IMR-90 (cell line): ENCODE measurements at regions not wholly inside any gene's neighbourhood (a gene's known extent, or its start where the extent isn't known, plus 50 kb on each side); places are given as distances from the start of the nearest gene placed in this dataset.

Experiments
- ATAC-seq: fragments of 200-7000 bp; cut with Tn5 transposase; 2 replicates; pipeline ENCODE4 v1.9.1; 2020; ENCODE audit warnings: low read depth, mild to moderate bottlenecking, moderate library complexity
- BruUV-seq: library from RNA; stranded (reverse); fragments of 400-500 nt; replicated peaks from 2 replicates; lab custom pipeline; 2021; lab: Mats Ljungman, UMichigan
- CTCF ChIA-PET: fragments of 300-600 bp; formaldehyde crosslinking; extraction: SDS; loops from one replicate; lab custom pipeline; 2021; ENCODE audit warnings: antibody characterized with exemption; lab: Yijun Ruan, JAX
- POLR2A ChIA-PET: fragments of 300-600 bp; sonication (Branson Sonifier 250); formaldehyde crosslinking; loops from one replicate; lab custom pipeline; 2022; ENCODE audit warnings: antibody characterized with exemption; ENCODE audit not compliant: unreplicated experiment; lab: Charles Lee
- DNase-seq: peaks from one replicate; pipeline ENCODE4 v3.0.0; 2013
- H2AFZ ChIP-seq: replicated peaks from 2 replicates; pipeline ENCODE3; 2013; ENCODE audit warnings: low read length, mild to moderate bottlenecking; ENCODE audit not compliant: poor library complexity
- H2AK5ac ChIP-seq: 2 replicates; pipeline ENCODE4 v1.6.1; 2013; ENCODE audit warnings: low read depth, low read length, inconsistent platforms
- H2AK9ac ChIP-seq: replicated peaks from 2 replicates; pipeline ENCODE3; 2013; ENCODE audit warnings: mild to moderate bottlenecking, low read depth, low read length, moderate library complexity; ENCODE audit not compliant: poor library complexity
- H2BK120ac ChIP-seq: 2 replicates; pipeline ENCODE4 v1.6.1; 2013; ENCODE audit warnings: low read depth, low read length, inconsistent platforms
- H2BK15ac ChIP-seq: 3 replicates; pipeline ENCODE4 v1.6.1; 2013; ENCODE audit warnings: low read depth, low read length, inconsistent platforms
- H2BK20ac ChIP-seq: 2 replicates; pipeline ENCODE4 v1.6.1; 2013; ENCODE audit warnings: low read depth, mild to moderate bottlenecking, inconsistent platforms, low read length, moderate library complexity
- H2BK5ac ChIP-seq: 2 replicates; pipeline ENCODE4 v1.6.1; 2013; ENCODE audit warnings: mild to moderate bottlenecking, low read depth, low read length, inconsistent platforms; ENCODE audit not compliant: poor library complexity, severe bottlenecking
- H3K14ac ChIP-seq: replicated peaks from 2 replicates; pipeline ENCODE4 v1.6.1; 2013; ENCODE audit warnings: low read depth, low read length, inconsistent platforms
- H3K18ac ChIP-seq: 2 replicates; pipeline ENCODE4 v1.6.1; 2013; ENCODE audit warnings: low read depth, low read length, control low read depth
- H3K23ac ChIP-seq: 2 replicates; pipeline ENCODE4 v1.6.1; 2013; ENCODE audit warnings: low read depth, low read length, inconsistent platforms
- H3K27ac ChIP-seq: 2 replicates; pipeline ENCODE4 v1.5.1; 2013; ENCODE audit warnings: mild to moderate bottlenecking, control low read depth, low read length; ENCODE audit not compliant: insufficient read depth
- H3K27me3 ChIP-seq: 2 replicates; pipeline ENCODE4 v1.6.1; 2013; ENCODE audit warnings: low read length; ENCODE audit not compliant: control insufficient read depth, insufficient read depth
- H3K36me3 ChIP-seq: 2 replicates; pipeline ENCODE4 v1.6.1; 2013; ENCODE audit warnings: low read length, mixed read lengths; ENCODE audit not compliant: control insufficient read depth, insufficient read depth
- H3K4ac ChIP-seq: 2 replicates; pipeline ENCODE4 v1.6.1; 2013; ENCODE audit warnings: low read depth, low read length, inconsistent platforms
- H3K4me1 ChIP-seq: 2 replicates; pipeline ENCODE4 v1.6.1; 2013; ENCODE audit warnings: low read length, mixed read lengths; ENCODE audit not compliant: control insufficient read depth, insufficient read depth
- H3K4me2 ChIP-seq: 2 replicates; pipeline ENCODE4 v1.6.1; 2013; ENCODE audit warnings: low read depth, mild to moderate bottlenecking, control low read depth, low read length, moderate library complexity
- H3K4me3 ChIP-seq: 2 replicates; pipeline ENCODE4 v1.5.1; 2013; ENCODE audit warnings: low read depth, mild to moderate bottlenecking, control low read depth, low read length, moderate library complexity; ENCODE audit not compliant: insufficient read depth
- H3K56ac ChIP-seq: 2 replicates; pipeline ENCODE4 v1.6.1; 2013; ENCODE audit warnings: low read length, inconsistent platforms; ENCODE audit not compliant: insufficient read depth; ENCODE audit errors: extremely low read depth
- H3K79me1 ChIP-seq, 2 experiments: 2 replicates each; pipeline ENCODE4 v1.6.1; 2013; ENCODE audit warnings: low read length in 2 of 2, inconsistent platforms in 1 of 2, low read depth in 1 of 2
- H3K9ac ChIP-seq: 2 replicates; pipeline ENCODE4 v1.6.1; 2013; ENCODE audit warnings: low read depth, low read length, control low read depth
- H3K9me1 ChIP-seq: 2 replicates; pipeline ENCODE4 v1.6.1; 2013; ENCODE audit warnings: low read length, inconsistent platforms; ENCODE audit not compliant: insufficient read depth
- H3K9me3 ChIP-seq: 2 replicates; pipeline ENCODE4 v1.6.1; 2013; ENCODE audit warnings: low read length; ENCODE audit not compliant: control insufficient read depth, insufficient read depth
- H4K20me1 ChIP-seq: 2 replicates; pipeline ENCODE4 v1.6.1; 2013; ENCODE audit warnings: low read length, inconsistent platforms; ENCODE audit not compliant: insufficient read depth
- H4K5ac ChIP-seq: 2 replicates; pipeline ENCODE4 v1.6.1; 2013; ENCODE audit warnings: mild to moderate bottlenecking, low read depth, low read length, control low read depth
- H4K8ac ChIP-seq, 2 experiments: 2 replicates each; pipeline ENCODE4 v1.6.1; 2013; ENCODE audit warnings: low read depth in 2 of 2, low read length in 2 of 2, control low read depth in 1 of 2, inconsistent platforms in 1 of 2
- H4K91ac ChIP-seq: 2 replicates; pipeline ENCODE4 v1.6.1; 2013; ENCODE audit warnings: low read depth, low read length, inconsistent platforms; ENCODE audit not compliant: insufficient read depth
- CHD1 ChIP-seq: IDR thresholded peaks from 2 replicates; pipeline ENCODE4 v1.6.1; 2012; ENCODE audit warnings: low read depth, low read length, improper control_type of control experiment
- CTCF ChIP-seq: conservative IDR thresholded peaks from 2 replicates; pipeline ENCODE4 v1.5.1; 2012; ENCODE audit warnings: mild to moderate bottlenecking, low read depth, low read length, improper control_type of control experiment
- MAFK ChIP-seq: IDR thresholded peaks from 2 replicates; pipeline ENCODE4 v1.6.1; 2012; ENCODE audit warnings: low read depth, low read length, improper control_type of control experiment
- MAZ ChIP-seq: IDR thresholded peaks from 2 replicates; pipeline ENCODE4 v1.6.1; 2012; ENCODE audit warnings: low read depth, mild to moderate bottlenecking, low read length, improper control_type of control experiment, moderate library complexity, borderline replicate concordance
- RFX5 ChIP-seq: IDR thresholded peaks from 2 replicates; pipeline ENCODE4 v1.8.0; 2012; ENCODE audit warnings: low read depth, mild to moderate bottlenecking, low read length, moderate library complexity
- WGBS, 2 experiments: methylation state at CpG; one replicate each; pipeline versions ENCODE4 v1.1.5 to v1.1.7; 2013; ENCODE audit warnings: missing lambda C conversion rate in 2 of 2; ENCODE audit not compliant: insufficient read length in 1 of 2; ENCODE audit errors: extremely low coverage in 2 of 2; 5-methylcytosine and 5-hydroxymethylcytosine counted together
- dilution Hi-C: fragments of 300-500 bp; cut with HindIII; formaldehyde crosslinking; loops from one replicate; pipeline ENCODE4 v1.14.3; 2018; ENCODE audit warnings: low sequenced_read_pairs; ENCODE audit not compliant: unreplicated experiment
- in situ Hi-C: fragments of 300-500 bp; cut with MboI; formaldehyde crosslinking; loops from 3 replicates; pipeline ENCODE4 v1.14.3; 2019; ENCODE audit warnings: low sequenced_read_pairs, inconsistent platforms, mixed read lengths
- intact Hi-C: fragments of 100-400 bp; cut with micrococcal nuclease; formaldehyde crosslinking; loops from 2 replicates; pipeline ENCODE4 v1.10.0; 2022
- TF ChIP-seq, protein P1 (sequence below): fragments of 150-350 bp; IDR thresholded peaks from 2 replicates; pipeline ENCODE4 v1.6.1; 2016; ENCODE audit warnings: low read depth, mild to moderate bottlenecking, low read length, moderate library complexity, borderline replicate concordance

- Histone ChIP-seq H2BK15ac (no peak overlapping the region), H2BK20ac (no peak overlapping the region), H4K5ac (no peak overlapping the region), H2BK120ac (no peak overlapping the region), H3K9ac (no peak overlapping the region), H4K91ac (no peak overlapping the region), H4K8ac (no peak overlapping the region), H3K18ac (no peak overlapping the region), H3K56ac (no peak overlapping the region), H3K9me1 (no peaks in the 10 kb centered on the region), H3K36me3 (no peaks in the 10 kb centered on the region), H2AK5ac (no peak overlapping the region), H3K14ac (no peak overlapping the region), H3K27me3 (no peaks in the 10 kb centered on the region), H3K4me2 (no peak overlapping the region), H3K79me1 (no peaks in the 10 kb centered on the region), H2AK9ac (no peak overlapping the region), H2AFZ (no peak overlapping the region), H3K4me3 (no peak overlapping the region), H2BK5ac (no peak overlapping the region), H4K20me1 (no peaks in the 10 kb centered on the region), H3K23ac (no peak overlapping the region), H3K9me3 (no peaks in the 10 kb centered on the region), H3K4me1 (no peaks in the 10 kb centered on the region), H3K27ac (no peak overlapping the region), H3K4ac (no peak overlapping the region)
- CTCF ChIA-PET: no interaction called here
- DNase-seq (no peak), ATAC-seq (no peak)
- intact Hi-C loops (no loop called here), in situ Hi-C loops (no loop called here), dilution Hi-C loops (no loop called here)
- POLR2A ChIA-PET: interaction anchor here (0.6 kb wide), 1 partner anchor 522 kb away, joined by 3 read pairs; no protein-coding TSS in a partner anchor
- BruUV-seq: no TSS peak
- no CpG with 5 or more reads among the region's 1 CpG for WGBS, 2 experiments
- no peak for TF ChIP-seq RFX5
- no peak for TF ChIP-seq MAFK
- no peak for TF ChIP-seq CTCF
- TF ChIP-seq, protein P1, sequence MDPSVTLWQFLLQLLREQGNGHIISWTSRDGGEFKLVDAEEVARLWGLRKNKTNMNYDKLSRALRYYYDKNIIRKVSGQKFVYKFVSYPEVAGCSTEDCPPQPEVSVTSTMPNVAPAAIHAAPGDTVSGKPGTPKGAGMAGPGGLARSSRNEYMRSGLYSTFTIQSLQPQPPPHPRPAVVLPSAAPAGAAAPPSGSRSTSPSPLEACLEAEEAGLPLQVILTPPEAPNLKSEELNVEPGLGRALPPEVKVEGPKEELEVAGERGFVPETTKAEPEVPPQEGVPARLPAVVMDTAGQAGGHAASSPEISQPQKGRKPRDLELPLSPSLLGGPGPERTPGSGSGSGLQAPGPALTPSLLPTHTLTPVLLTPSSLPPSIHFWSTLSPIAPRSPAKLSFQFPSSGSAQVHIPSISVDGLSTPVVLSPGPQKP: no peak
- no peak for TF ChIP-seq MAZ
- no peak for TF ChIP-seq CHD1
Observed at GRCh38 chr3:81936817-81937216, 175.4 kb upstream of the GBE1 start.
